ENCODE measurements at regions not wholly inside any gene's neighbourhood (a gene's known extent, or its start where the extent isn't known, plus 50 kb on each side); places are given as distances from the start of the nearest gene placed in this dataset.
"Not testable (repeated sequence)": the region's sequence is repeated elsewhere in the genome, so short reads cannot be mapped to it uniquely, and the experiment has no call there.

GRCh38 chr22:25419247-25420113 lies 145.0 kb upstream of the GRK3 start:
- H3K9me2 ChIP-seq (ENCODE audit: insufficient read depth): no peaks in the 10 kb centered on the region
- H3K4me3 ChIP-seq (replicated peaks in 1 of 2; ENCODE audit: low read depth in 1 of 2, low read length in 2 of 2): no peak overlapping the region
- H3K9ac ChIP-seq (ENCODE audit: low read length): no peak overlapping the region
- ATAC-seq: no peak
- H3K27ac ChIP-seq (ENCODE audit: low read depth, low read length): no peak overlapping the region
- H2AFZ ChIP-seq (ENCODE audit: low read depth, low read length, poor library complexity, severe bottlenecking): no peak overlapping the region
- H3K9me3 ChIP-seq (ENCODE audit: control insufficient read depth in 1 of 2, insufficient read depth in 1 of 2, low read depth in 1 of 2, low read length in 2 of 2): no peaks in the 10 kb centered on the region
- POLR2A ChIA-PET: no interaction called here
- intact Hi-C loops (cut with micrococcal nuclease): no loop called here
- H3K4me2 ChIP-seq (ENCODE audit: low read length): no peak overlapping the region
- H3K36me3 ChIP-seq (ENCODE audit: control insufficient read depth in 1 of 2, insufficient read depth in 2 of 2, low read length in 2 of 2): no peaks in the 10 kb centered on the region
- no peak for DNase-seq (ENCODE audit: low read depth, low spot score)
- RAD21 ChIA-PET (ENCODE audit: low non-redundant PET in 1 of 2, low total read pairs in 2 of 2, uncharacterized antibody in 2 of 2, unreplicated experiment in 2 of 2): no interaction called here
- no TSS peak for BruUV-seq (replicated peaks)
- H4K20me1 ChIP-seq (ENCODE audit: insufficient read depth): no peaks in the 10 kb centered on the region
- H3K79me2 ChIP-seq (ENCODE audit: insufficient read depth, low read length): no peaks in the 10 kb centered on the region
- no peaks in the 10 kb centered on the region for H3K4me1 ChIP-seq (ENCODE audit: control insufficient read depth in 1 of 2, insufficient read depth in 2 of 2, low read length in 2 of 2)
- peaks cover 4% of the 10 kb centered on the region; the same call in 1 of the 2 replicates for H3K27me3 ChIP-seq (ENCODE audit: insufficient read depth, low read length)
- CTCF ChIA-PET: interaction anchor here (1.0 kb wide), 1 partner anchor 7 kb away, joined by 5 read pairs; no protein-coding TSS in a partner anchor
- TF ChIP-seq TCF7L2 (IDR thresholded peaks at IDR 0.05; ENCODE audit: borderline replicate concordance, extremely low read depth, insufficient read depth, insufficient read length) (no peak), SRF (IDR thresholded peaks at IDR 0.05; ENCODE audit: low read depth) (no peak), MAX (IDR thresholded peaks at IDR 0.05) (no peak), EZH2 (IDR thresholded peaks at IDR 0.05) (no peak), REST (IDR thresholded peaks at IDR 0.05; ENCODE audit: low read depth) (no peak)

DNA sequence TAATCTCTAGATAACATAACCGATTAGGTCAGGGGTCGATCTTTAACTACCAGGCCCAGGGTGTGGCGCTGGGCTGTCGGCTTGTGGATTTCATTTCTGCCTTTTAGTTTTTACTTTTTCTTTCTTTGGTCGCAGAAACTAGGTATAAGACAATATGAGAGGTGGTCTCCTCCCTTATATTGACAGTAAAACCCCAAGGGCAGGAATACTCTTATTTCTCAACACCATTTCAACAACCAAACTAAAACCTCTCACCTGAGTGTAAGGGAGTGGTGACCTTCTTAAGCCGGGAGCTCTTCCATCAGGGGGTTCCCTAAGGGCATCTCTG lies 144.4 kb upstream of the GRK3 start:
- RAD21 ChIA-PET (ENCODE audit: low non-redundant PET in 1 of 2, low total read pairs in 2 of 2, uncharacterized antibody in 2 of 2, unreplicated experiment in 2 of 2); H3K27ac ChIP-seq (ENCODE audit: low read depth, low read length); CTCF ChIA-PET; H3K9me2 ChIP-seq (ENCODE audit: insufficient read depth); H3K36me3 ChIP-seq (ENCODE audit: control insufficient read depth in 1 of 2, insufficient read depth in 2 of 2, low read length in 2 of 2); H3K9ac ChIP-seq (ENCODE audit: low read length); H3K4me3 ChIP-seq (replicated peaks in 1 of 2; ENCODE audit: low read depth in 1 of 2, low read length in 2 of 2); POLR2A ChIA-PET; BruUV-seq (replicated peaks); H3K9me3 ChIP-seq (ENCODE audit: control insufficient read depth in 1 of 2, insufficient read depth in 1 of 2, low read depth in 1 of 2, low read length in 2 of 2); DNase-seq (ENCODE audit: low read depth, low spot score); H3K27me3 ChIP-seq (ENCODE audit: insufficient read depth, low read length); H3K79me2 ChIP-seq (ENCODE audit: insufficient read depth, low read length); H3K4me2 ChIP-seq (ENCODE audit: low read length); H2AFZ ChIP-seq (ENCODE audit: low read depth, low read length, poor library complexity, severe bottlenecking); H3K4me1 ChIP-seq (ENCODE audit: control insufficient read depth in 1 of 2, insufficient read depth in 2 of 2, low read length in 2 of 2); H4K20me1 ChIP-seq (ENCODE audit: insufficient read depth); ATAC-seq; intact Hi-C loops (cut with micrococcal nuclease): not testable (repeated sequence)
